HCT116 (cell line): ENCODE measurements at regions not wholly inside any gene's neighbourhood (a gene's known extent, or its start where the extent isn't known, plus 50 kb on each side); places are given as distances from the start of the nearest gene placed in this dataset.

Source experiments
- CBX3 ChIP-seq: IDR thresholded peaks from 2 replicates; pipeline ENCODE4 v1.6.1; 2012; ENCODE audit warnings: low read depth
- CEBPB ChIP-seq: IDR thresholded peaks from 2 replicates; pipeline ENCODE4 v1.6.1; 2012; ENCODE audit warnings: low read depth
- ELF1 ChIP-seq: IDR thresholded peaks from 2 replicates; pipeline ENCODE4 v1.6.1; 2012; ENCODE audit warnings: low read depth, borderline replicate concordance
- EZH2 ChIP-seq: fragments of 200-600 bp; sonication (generic); IDR thresholded peaks from 2 replicates; pipeline ENCODE4 v1.6.1; 2017; ENCODE audit warnings: antibody characterized with exemption, mixed run types
- POLR2A ChIP-seq: IDR thresholded peaks from 2 replicates; pipeline ENCODE4 v1.7.0; 2011; ENCODE audit warnings: borderline replicate concordance; ENCODE audit not compliant: insufficient read depth, insufficient read length; ENCODE audit errors: extremely low read depth
- POLR2AphosphoS5 ChIP-seq: IDR thresholded peaks from 2 replicates; pipeline ENCODE4 v1.6.1; 2011; ENCODE audit warnings: mild to moderate bottlenecking, low read depth, low read length, moderate library complexity
- SIN3A ChIP-seq: IDR thresholded peaks from 2 replicates; pipeline ENCODE4 v1.6.1; 2012; ENCODE audit warnings: low read depth
- SRF ChIP-seq: IDR thresholded peaks from 2 replicates; pipeline ENCODE4 v1.6.1; 2012; ENCODE audit warnings: low read depth
- TCF7L2 ChIP-seq: IDR thresholded peaks from 2 replicates; pipeline ENCODE4 v1.7.0; 2011; ENCODE audit warnings: borderline replicate concordance, inconsistent platforms; ENCODE audit not compliant: insufficient read depth, insufficient read length; ENCODE audit errors: extremely low read depth
- ZNF274 ChIP-seq: fragments of 200-500 bp; sonication (Bioruptor generic); IDR thresholded peaks from 2 replicates; pipeline ENCODE4 v1.6.1; 2014; ENCODE audit warnings: mild to moderate bottlenecking, low read depth, low read length, inconsistent platforms
- TF ChIP-seq, protein P1 (sequence below), 3 experiments: fragments of 200-600 bp in 1 of 3; sonication (generic) in 1 of 3; IDR thresholded peaks in 2 of 3; conservative IDR thresholded peaks in 1 of 3; 2 replicates each; pipeline ENCODE4 v1.5.1; 2012 to 2017; ENCODE audit warnings: low read depth in 2 of 3, low read length in 2 of 3, antibody characterized with exemption in 1 of 3, borderline replicate concordance in 1 of 3, control low read depth in 1 of 3, mild to moderate bottlenecking in 1 of 3, mixed read lengths in 1 of 3, mixed run types in 1 of 3, moderate library complexity in 1 of 3; ENCODE audit not compliant: insufficient read depth in 1 of 3
- TF ChIP-seq, protein P2 (sequence below): IDR thresholded peaks from 2 replicates; pipeline ENCODE4 v1.6.1; 2012
- TF ChIP-seq, protein P3 (sequence below): IDR thresholded peaks from 2 replicates; pipeline ENCODE4 v1.6.1; 2011; ENCODE audit warnings: mild to moderate bottlenecking, low read length, moderate library complexity; ENCODE audit not compliant: insufficient replicate concordance; ENCODE audit errors: extremely low read depth

DNA sequence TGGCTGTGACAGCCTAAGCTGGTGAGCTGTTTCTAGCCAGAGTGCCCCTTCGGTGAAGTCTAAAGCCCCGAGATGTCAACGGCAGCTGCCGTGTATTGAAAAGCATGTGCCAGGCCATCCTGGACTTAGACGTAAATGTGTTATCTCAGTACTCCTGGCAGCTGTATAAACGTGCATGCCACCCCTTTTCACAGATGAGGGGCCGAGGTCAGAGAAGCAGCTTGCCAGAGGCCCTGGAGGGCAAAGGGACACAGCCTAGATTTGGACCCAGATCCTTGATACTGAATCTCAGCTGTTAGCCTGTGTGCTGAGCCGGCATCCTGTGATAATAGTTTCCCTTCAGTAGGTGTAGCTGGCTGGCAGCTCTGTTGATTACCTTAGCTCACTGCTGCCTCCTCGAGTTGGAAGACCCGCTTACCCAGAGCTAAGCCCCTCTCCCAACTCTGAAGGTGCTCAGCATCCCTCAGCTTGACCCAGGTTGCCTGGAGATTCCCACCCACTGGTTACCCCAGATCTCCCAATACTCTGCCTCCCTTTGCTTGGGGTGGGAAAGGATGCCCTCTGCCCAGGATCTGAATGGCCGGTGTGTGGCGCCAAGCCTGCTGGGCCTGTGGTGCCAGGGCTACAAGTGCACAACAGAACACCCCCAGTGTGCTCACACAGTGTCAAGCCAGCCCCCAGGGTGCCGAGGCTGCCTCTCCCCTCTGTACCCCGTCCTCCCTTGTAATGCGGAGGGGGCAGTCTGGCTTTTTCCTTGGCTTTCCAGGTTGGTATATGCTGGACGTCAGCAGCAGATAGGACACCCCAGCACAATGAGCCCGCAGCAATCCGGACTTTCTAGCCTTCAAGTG is 59.8 kb upstream of the WNT7B start:
- TF ChIP-seq, protein P1, sequence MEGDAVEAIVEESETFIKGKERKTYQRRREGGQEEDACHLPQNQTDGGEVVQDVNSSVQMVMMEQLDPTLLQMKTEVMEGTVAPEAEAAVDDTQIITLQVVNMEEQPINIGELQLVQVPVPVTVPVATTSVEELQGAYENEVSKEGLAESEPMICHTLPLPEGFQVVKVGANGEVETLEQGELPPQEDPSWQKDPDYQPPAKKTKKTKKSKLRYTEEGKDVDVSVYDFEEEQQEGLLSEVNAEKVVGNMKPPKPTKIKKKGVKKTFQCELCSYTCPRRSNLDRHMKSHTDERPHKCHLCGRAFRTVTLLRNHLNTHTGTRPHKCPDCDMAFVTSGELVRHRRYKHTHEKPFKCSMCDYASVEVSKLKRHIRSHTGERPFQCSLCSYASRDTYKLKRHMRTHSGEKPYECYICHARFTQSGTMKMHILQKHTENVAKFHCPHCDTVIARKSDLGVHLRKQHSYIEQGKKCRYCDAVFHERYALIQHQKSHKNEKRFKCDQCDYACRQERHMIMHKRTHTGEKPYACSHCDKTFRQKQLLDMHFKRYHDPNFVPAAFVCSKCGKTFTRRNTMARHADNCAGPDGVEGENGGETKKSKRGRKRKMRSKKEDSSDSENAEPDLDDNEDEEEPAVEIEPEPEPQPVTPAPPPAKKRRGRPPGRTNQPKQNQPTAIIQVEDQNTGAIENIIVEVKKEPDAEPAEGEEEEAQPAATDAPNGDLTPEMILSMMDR (IDR thresholded peaks at IDR 0.05 in 2 of 3, conservative IDR thresholded peaks at IDR 0.05 in 1 of 3; ENCODE audit: borderline replicate concordance in 1 of 3, insufficient read depth in 1 of 3, low read depth in 2 of 3, low read length in 2 of 3) = peak; percentile 43 to 72 (median 50)
- 0 out of 2 replicates have a peak, but pooled peaks have one; percentile 20 for TF ChIP-seq POLR2AphosphoS5
- no peak for TF ChIP-seq CEBPB
- TF ChIP-seq POLR2A = no peak
- TF ChIP-seq ZNF274 = no peak
- TF ChIP-seq, protein P2, sequence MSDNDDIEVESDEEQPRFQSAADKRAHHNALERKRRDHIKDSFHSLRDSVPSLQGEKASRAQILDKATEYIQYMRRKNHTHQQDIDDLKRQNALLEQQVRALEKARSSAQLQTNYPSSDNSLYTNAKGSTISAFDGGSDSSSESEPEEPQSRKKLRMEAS = no peak
- no peak for TF ChIP-seq ELF1
- no peak for TF ChIP-seq EZH2
- TF ChIP-seq SIN3A = no peak
- no peak for TF ChIP-seq TCF7L2
- TF ChIP-seq, protein P3, sequence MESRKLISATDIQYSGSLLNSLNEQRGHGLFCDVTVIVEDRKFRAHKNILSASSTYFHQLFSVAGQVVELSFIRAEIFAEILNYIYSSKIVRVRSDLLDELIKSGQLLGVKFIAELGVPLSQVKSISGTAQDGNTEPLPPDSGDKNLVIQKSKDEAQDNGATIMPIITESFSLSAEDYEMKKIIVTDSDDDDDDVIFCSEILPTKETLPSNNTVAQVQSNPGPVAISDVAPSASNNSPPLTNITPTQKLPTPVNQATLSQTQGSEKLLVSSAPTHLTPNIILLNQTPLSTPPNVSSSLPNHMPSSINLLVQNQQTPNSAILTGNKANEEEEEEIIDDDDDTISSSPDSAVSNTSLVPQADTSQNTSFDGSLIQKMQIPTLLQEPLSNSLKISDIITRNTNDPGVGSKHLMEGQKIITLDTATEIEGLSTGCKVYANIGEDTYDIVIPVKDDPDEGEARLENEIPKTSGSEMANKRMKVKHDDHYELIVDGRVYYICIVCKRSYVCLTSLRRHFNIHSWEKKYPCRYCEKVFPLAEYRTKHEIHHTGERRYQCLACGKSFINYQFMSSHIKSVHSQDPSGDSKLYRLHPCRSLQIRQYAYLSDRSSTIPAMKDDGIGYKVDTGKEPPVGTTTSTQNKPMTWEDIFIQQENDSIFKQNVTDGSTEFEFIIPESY = no peak
- TF ChIP-seq SRF = no peak
- TF ChIP-seq CBX3 = no peak
